GM12891 (cell line): ENCODE measurements at regions not wholly inside any gene's neighbourhood (a gene's known extent, or its start where the extent isn't known, plus 50 kb on each side); places are given as distances from the start of the nearest gene placed in this dataset.

ENCODE experiments used
- POLR2A ChIP-seq: IDR thresholded peaks from 2 replicates; pipeline ENCODE4 v1.6.1; 2011; ENCODE audit warnings: low read depth, low read length, control low read depth
- POLR2AphosphoS5 ChIP-seq: IDR thresholded peaks from 2 replicates; pipeline ENCODE4 v1.6.1; 2011; ENCODE audit warnings: low read depth, low read length, control low read depth

DNA sequence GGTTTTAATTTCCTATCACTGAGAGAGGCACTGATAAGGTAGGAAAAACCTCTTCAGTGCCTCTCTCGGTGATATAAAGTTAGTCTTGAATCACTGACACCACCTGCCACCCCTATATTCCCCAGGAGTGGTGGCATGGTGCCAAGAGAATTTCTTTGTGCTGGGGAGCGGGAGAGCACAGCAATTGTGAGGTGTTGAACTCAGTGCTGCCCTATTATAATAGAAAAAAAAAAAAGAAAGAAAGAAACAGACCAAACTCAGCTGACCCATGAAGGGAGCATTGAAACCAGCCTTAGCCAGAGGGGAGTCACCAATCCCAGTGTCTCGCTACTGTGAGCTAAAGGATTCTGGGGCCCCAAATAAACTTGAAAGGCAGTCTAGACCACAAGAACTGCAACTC is 201.4 kb upstream of the STT3B start:
- TF ChIP-seq POLR2AphosphoS5 (no peak), POLR2A (no peak)
